ENCODE measurements at regions not wholly inside any gene's neighbourhood (a gene's known extent, or its start where the extent isn't known, plus 50 kb on each side); places are given as distances from the start of the nearest gene placed in this dataset.
A peak's percentile ranks its signal among the peaks of the same experiment; 100 is the strongest.

DNA sequence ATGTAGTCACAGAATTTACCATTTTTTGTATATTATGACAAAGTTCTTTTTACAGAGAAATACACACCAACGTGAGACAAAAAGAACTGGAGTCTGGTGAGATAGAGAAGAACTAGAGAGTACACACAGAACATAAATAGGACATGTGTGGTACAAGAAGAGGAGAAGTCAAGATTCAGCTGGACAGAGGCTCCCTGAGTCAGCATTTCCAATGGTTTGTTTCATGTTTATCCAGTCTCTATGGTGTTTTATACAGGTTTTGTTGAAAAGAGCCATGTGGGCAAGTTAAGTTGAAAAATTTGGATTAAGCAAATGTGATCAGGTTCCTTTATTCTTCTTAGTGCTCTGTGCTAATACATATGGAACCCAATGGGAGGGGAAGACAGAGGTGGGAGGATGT, 105.5 kb upstream of the AKR1E2 start:
- peaks cover 14% of the 10 kb centered on the region for H3K4me1 ChIP-seq (replicated peaks)
- no peak overlapping the region for H3K4me3 ChIP-seq
- H3K27me3 ChIP-seq (replicated peaks): no peaks in the 10 kb centered on the region
- H3K27ac ChIP-seq: no peak overlapping the region
- no peaks in the 10 kb centered on the region for H3K9me3 ChIP-seq (replicated peaks)
- no peaks in the 10 kb centered on the region for H3K36me3 ChIP-seq
- no peak for DNase-seq (ENCODE audit: low read depth in 1 of 2, low spot score in 2 of 2)

DNA sequence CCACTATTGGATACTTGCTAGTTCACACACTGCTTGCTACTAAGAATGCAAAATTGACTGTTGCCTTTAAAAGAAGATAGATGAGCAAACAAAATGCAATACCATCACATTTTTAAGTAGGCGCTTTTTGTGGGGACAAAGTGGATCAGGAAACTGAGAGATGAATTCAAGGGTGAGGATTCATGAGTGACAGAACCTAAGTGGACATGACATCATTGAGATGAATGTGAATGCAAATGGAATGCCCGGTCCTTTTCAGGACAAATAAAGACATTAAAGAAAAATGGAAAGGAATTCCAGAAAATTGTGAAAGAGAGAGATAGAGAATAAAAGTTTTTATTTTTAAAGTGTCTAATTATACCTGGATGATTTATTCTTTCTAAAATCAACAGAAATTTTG, 106.3 kb upstream of the AKR1E2 start:
- Histone ChIP-seq H3K4me1 (replicated peaks) (peaks cover 9% of the 10 kb centered on the region; the same call in 1 of the 2 replicates), H3K9me3 (replicated peaks) (no peaks in the 10 kb centered on the region), H3K4me3 (no peak overlapping the region), H3K27me3 (replicated peaks) (no peaks in the 10 kb centered on the region), H3K36me3 (no peaks in the 10 kb centered on the region), H3K27ac (no peak overlapping the region)
- no peak for DNase-seq (ENCODE audit: low read depth in 1 of 2, low spot score in 2 of 2)

DNA sequence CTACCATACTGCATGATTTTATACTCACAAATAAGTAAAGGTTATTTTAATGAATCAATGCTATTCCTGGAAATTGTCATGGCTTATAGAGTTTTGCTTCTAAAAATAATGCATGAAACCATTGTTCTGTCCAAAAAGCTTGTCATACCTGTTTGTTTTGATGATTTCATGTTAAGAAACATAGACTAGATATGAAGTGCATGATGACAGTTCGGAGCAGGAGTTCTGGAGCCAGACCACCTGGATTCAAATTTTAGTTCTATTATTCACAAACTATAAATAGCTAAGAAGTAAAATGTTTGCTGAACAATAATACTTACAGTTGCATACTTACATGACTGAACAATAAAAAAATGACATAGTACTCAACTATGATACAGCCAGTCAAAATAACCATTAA, 107.0 kb upstream of the AKR1E2 start:
- no peaks in the 10 kb centered on the region for H3K36me3 ChIP-seq
- no peak overlapping the region for H3K27ac ChIP-seq
- no peak for DNase-seq (ENCODE audit: low read depth in 1 of 2, low spot score in 2 of 2)
- peaks cover 9% of the 10 kb centered on the region; the same call in 1 of the 2 replicates for H3K4me1 ChIP-seq (replicated peaks)
- no peaks in the 10 kb centered on the region for H3K9me3 ChIP-seq (replicated peaks)
- H3K4me3 ChIP-seq: no peak overlapping the region
- no peaks in the 10 kb centered on the region for H3K27me3 ChIP-seq (replicated peaks)

DNA sequence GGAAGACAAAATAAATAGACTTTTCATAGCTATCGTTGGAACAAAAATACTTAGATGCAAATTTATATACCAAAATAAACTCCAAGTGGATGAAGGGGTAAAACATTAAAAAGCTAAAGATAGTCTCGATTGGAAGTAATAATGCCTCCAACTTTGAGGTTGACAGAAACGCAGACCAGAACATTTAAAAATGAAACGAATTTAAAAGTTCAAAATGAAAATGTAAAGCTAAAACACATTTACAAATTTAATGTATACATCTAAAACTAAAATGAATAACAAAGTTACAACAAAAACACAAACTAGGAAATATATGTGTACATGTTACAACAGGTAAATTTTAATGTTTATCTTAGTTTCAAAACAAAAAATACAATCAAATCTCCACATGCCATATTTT, 107.5 kb upstream of the AKR1E2 start:
- Histone ChIP-seq H3K4me3 (no peak overlapping the region), H3K4me1 (replicated peaks) (peaks cover 9% of the 10 kb centered on the region; the same call in 1 of the 2 replicates), H3K9me3 (replicated peaks) (no peaks in the 10 kb centered on the region), H3K27ac (no peak overlapping the region), H3K36me3 (no peaks in the 10 kb centered on the region), H3K27me3 (replicated peaks) (no peaks in the 10 kb centered on the region)
- no peak for DNase-seq (ENCODE audit: low read depth in 1 of 2, low spot score in 2 of 2)

DNA sequence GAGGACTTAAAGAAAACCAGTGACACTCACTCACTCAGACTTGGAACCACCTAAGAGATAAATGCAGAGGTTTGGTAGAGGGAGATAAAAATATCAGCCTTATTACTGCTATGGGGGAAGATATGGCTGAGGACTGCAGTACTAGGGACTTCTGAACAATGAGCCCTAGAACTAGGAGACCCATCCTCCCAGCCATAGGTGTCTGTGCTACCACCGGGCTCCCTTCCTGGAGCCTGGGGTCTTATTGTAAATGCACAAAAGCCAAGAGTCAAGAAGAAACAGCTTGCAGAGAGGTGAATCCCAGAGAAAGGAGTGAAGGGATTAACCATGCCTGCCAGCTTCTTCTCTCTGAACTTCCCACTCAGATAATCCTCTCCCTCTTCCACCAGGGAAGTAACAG, 108.3 kb upstream of the AKR1E2 start:
- Histone ChIP-seq H3K27me3 (replicated peaks) (no peaks in the 10 kb centered on the region), H3K36me3 (no peaks in the 10 kb centered on the region), H3K4me1 (replicated peaks) (peaks cover 9% of the 10 kb centered on the region; the same call in 1 of the 2 replicates), H3K4me3 (no peak overlapping the region), H3K9me3 (replicated peaks) (no peaks in the 10 kb centered on the region), H3K27ac (no peak overlapping the region)
- DNase-seq (ENCODE audit: low read depth in 1 of 2, low spot score in 2 of 2): no peak

DNA sequence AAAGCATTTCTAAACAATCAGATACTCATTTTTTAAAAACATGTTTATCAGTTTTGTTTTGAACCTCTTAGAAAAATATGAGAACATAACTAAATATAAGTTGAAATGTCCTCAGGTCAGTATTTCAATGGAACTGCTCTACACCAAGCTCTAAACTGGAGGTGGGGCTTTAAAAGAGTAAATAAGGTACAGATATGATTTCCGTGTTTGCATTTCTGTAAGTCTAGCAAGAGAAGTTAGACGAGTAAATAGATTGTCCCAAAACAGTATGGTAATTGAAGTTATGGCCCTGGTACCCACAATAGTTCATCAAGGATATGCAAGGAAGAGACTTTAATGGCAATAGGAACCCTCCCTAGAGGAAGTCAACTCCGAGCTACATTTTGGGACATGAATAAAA, 115.1 kb upstream of the AKR1E2 start:
- H3K36me3 ChIP-seq: no peaks in the 10 kb centered on the region
- H3K4me1 ChIP-seq (replicated peaks): no peaks in the 10 kb centered on the region
- no peaks in the 10 kb centered on the region for H3K27me3 ChIP-seq (replicated peaks)
- H3K4me3 ChIP-seq: no peak overlapping the region
- H3K27ac ChIP-seq: no peak overlapping the region
- DNase-seq (ENCODE audit: low read depth in 1 of 2, low spot score in 2 of 2): no peak
- no peaks in the 10 kb centered on the region for H3K9me3 ChIP-seq (replicated peaks)

DNA sequence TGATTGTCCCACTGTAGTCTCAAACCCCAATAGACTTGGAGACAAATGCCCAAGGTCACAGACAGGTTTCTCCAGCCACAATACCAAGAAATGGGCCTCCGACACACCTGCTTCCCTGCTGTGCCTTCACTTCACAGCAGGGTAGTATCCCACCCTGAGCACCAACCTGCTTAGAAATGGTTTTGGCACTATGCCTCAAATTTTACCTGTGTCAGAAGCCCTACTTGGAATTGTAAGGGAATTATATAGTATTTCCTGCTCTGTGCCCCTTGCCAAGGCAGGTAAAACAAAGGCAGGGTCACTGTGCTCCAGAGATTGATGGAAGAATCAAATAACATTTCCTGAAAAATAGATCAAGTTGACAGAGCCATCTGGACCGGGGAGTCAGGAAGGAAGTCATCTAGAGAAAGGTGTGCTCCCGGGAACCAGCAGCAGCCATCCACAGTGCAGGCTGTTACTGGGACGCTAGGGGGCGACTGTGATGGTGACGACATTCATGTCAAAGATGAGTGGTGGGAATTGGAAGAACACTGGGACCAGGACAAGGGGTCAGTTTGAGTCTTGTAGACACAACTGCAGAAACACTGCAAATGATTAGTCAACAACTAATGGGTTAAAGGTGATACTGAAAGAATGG, 117.8 kb upstream of the AKR1E2 start:
- Histone ChIP-seq H3K9me3 (replicated peaks) (no peaks in the 10 kb centered on the region), H3K27me3 (replicated peaks) (no peaks in the 10 kb centered on the region), H3K27ac (no peak overlapping the region), H3K4me1 (replicated peaks) (peaks cover 17% of the 10 kb centered on the region), H3K4me3 (no peak overlapping the region), H3K36me3 (no peaks in the 10 kb centered on the region)
- no peak for DNase-seq (ENCODE audit: low read depth in 1 of 2, low spot score in 2 of 2)

DNA sequence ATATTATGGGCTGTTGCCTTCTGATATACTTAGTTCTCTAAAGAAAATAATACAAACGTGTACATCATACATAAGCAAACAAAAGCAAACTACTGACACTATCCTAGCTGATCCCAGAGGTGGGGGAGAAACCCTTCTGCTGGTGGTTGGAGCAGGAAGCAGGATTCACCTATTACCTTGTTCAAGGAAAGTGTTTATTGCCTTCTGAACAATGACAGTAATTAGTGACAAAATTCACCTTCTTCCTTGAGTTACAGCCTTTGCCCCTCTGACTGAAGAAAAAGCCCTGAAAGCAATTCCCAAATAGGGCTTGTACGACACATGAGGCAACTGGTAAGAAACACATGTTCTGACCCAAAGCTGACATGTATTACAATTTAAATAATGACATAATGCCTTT, 118.8 kb upstream of the AKR1E2 start:
- no peaks in the 10 kb centered on the region for H3K27me3 ChIP-seq (replicated peaks)
- H3K4me3 ChIP-seq: no peak overlapping the region
- H3K27ac ChIP-seq: no peak overlapping the region
- no peak for DNase-seq (ENCODE audit: low read depth in 1 of 2, low spot score in 2 of 2)
- H3K36me3 ChIP-seq: no peaks in the 10 kb centered on the region
- H3K9me3 ChIP-seq (replicated peaks): no peaks in the 10 kb centered on the region
- H3K4me1 ChIP-seq (replicated peaks): peaks cover 18% of the 10 kb centered on the region

DNA sequence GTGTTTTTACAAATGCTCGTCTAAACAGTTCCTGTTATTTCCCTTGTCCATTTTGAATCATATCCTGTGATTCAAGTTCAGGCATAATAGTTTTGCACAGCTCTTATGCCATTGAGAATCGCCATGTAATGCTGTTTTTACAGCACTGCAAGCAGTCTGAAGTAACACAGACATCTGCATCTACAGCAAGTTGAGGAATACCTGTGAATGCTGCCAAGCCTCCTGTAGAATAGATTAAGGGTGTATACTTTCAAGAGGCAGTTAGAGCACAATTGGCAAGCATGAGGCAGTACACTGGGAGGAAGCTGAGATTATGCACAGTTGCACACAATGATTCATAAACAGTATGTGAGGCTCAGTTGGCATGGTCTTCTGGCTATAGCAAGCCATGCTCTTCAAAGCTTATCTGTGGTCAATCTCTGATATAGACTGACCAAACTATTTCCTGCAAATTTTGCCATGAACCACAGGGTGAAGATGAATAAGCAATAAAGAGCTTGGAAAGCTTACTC, 121.9 kb upstream of the AKR1E2 start:
- H3K27me3 ChIP-seq (replicated peaks): no peaks in the 10 kb centered on the region
- no peaks in the 10 kb centered on the region for H3K36me3 ChIP-seq
- no peaks in the 10 kb centered on the region for H3K9me3 ChIP-seq (replicated peaks)
- peaks cover 42% of the 10 kb centered on the region for H3K4me1 ChIP-seq (replicated peaks)
- DNase-seq (ENCODE audit: low read depth in 1 of 2, low spot score in 2 of 2): peak; percentile 55 to 72
- no peak overlapping the region for H3K4me3 ChIP-seq
- peak overlapping the region; percentile 73 for H3K27ac ChIP-seq

DNA sequence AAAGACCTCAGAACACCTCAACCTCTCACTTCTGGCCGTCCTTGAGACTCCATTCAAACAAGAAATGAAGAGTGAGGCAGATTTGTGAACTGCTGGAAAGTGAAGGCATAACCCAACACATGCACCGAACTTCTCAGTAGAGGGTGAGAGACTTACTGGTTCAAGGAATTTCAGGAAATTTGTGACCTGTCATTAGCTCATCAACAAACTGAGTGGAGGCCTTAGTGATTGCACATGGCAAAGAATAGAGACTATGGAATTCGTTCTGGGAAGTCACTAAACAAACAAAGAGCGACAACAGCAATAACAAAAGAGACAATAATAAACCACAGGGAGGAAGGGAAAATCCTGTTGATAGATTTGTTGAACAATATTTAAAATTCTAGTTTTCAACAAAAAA, 125.0 kb upstream of the AKR1E2 start:
- no peaks in the 10 kb centered on the region for H3K9me3 ChIP-seq (replicated peaks)
- no peak overlapping the region for H3K4me3 ChIP-seq
- H3K27ac ChIP-seq: peak overlapping the region; percentile 69
- no peaks in the 10 kb centered on the region for H3K36me3 ChIP-seq
- H3K27me3 ChIP-seq (replicated peaks): no peaks in the 10 kb centered on the region
- peak in 1 of 2 experiments; percentile 66 for DNase-seq (ENCODE audit: low read depth in 1 of 2, low spot score in 2 of 2)
- H3K4me1 ChIP-seq (replicated peaks): peaks cover 42% of the 10 kb centered on the region

DNA sequence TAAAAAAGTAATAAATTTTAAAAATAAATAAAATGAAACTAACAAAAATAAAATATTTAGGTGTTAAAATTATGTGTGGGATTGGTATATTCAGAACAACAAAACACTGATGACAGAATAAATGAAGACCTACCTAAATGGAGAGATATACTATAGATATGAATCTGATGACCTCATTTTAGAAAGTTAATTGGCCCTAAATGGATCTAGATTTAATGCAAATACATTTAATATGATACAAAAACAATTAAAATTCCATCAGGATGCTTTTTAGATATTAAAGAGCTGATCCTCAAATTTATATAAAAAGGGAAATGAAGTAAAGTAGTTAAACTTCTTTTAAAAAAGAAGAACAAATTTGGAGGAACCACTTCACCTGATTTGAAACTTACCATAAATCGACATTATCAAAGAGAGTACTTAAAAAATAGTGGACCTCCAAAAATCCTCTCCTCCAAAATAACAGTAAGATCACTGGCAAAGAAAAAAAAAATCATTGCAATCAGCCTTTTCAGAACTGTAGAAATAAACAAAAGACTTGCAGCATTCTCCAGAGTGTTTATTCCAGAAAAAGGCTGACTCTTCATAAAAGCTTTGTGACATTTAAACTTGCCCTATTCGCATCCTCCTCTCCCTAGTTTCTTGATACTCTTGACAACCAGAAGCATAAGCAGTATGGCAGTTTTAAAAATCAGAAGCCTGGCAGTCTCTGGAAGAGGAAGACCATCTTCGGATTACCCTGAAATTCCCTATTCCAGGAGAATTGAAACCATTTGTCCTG, 125.9 kb upstream of the AKR1E2 start:
- no peaks in the 10 kb centered on the region for H3K36me3 ChIP-seq
- H3K4me3 ChIP-seq: no peak overlapping the region
- no peaks in the 10 kb centered on the region for H3K9me3 ChIP-seq (replicated peaks)
- peak overlapping the region; percentile 69 for H3K27ac ChIP-seq
- peaks cover 42% of the 10 kb centered on the region for H3K4me1 ChIP-seq (replicated peaks)
- H3K27me3 ChIP-seq (replicated peaks): no peaks in the 10 kb centered on the region
- peak in 1 of 2 experiments; percentile 34 for DNase-seq (ENCODE audit: low read depth in 1 of 2, low spot score in 2 of 2)

DNA sequence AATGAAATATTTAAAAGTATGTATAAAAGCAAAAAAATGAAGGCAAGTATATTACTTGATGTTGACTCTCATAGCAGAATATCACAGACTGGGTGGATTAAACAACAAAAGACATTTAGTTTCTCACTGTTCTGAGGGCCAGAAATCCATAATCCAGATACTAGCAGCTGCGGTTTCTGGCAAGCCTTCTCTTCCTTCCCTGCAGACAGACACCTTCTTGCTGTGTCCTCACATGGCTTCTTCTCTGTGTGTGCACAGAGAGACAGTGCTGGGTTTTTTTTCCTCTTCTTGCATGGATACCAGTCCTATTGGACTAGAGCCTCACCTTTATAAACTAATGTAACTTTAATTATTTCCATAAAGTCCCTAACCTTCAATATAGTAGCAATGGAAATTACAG, 127.9 kb upstream of the AKR1E2 start:
- H3K9me3 ChIP-seq (replicated peaks): no peaks in the 10 kb centered on the region; the same call in 1 of the 2 replicates
- no peak for DNase-seq (ENCODE audit: low read depth in 1 of 2, low spot score in 2 of 2)
- H3K27me3 ChIP-seq (replicated peaks): no peaks in the 10 kb centered on the region
- H3K4me1 ChIP-seq (replicated peaks): peaks cover 24% of the 10 kb centered on the region
- no peaks in the 10 kb centered on the region for H3K36me3 ChIP-seq
- H3K4me3 ChIP-seq: no peak overlapping the region
- no peak overlapping the region for H3K27ac ChIP-seq

DNA sequence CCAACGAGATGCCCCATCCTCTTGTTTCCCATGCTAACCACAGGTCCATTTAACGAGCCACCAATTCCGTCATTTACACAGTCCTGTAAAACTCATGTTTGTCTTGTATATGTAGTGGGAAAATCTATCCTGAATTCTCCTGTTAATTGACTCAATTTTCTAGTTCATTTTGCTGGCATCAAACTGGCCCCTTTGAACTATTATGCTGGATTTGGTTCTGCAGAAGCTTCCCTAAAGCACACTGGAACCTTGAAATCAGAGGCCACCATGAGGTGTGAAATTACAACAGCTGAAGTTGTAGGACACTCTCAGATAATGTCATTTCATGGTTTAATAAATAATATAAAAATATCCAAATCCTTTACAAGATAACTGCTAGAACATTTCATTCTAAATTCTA, 129.8 kb upstream of the AKR1E2 start:
- H3K27me3 ChIP-seq (replicated peaks): no peaks in the 10 kb centered on the region
- no peaks in the 10 kb centered on the region; the same call in 1 of the 2 replicates for H3K9me3 ChIP-seq (replicated peaks)
- H3K27ac ChIP-seq: no peak overlapping the region
- DNase-seq (ENCODE audit: low read depth in 1 of 2, low spot score in 2 of 2): no peak
- no peak overlapping the region for H3K4me3 ChIP-seq
- H3K36me3 ChIP-seq: no peaks in the 10 kb centered on the region
- H3K4me1 ChIP-seq (replicated peaks): peaks cover 26% of the 10 kb centered on the region

DNA sequence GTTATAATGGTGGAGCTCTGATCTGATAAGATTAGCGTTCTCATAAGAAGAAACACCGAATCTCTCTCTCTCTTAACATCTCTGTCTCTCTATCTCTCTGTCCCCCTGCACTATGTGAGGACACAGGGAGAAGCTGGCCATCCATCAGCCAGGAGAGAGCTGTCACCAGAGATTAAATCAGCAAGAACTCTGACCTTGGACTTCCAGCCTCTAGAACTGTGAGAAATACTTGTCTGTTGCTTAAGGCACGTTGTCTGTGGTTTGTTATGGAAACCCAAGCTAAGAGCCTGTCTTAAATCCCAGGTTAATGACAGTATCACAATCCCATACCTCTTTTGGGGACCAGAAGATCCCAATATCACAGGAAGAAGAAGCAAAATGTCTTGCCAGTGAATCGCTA, 132.0 kb upstream of the AKR1E2 start:
- Histone ChIP-seq H3K27ac (no peak overlapping the region), H3K27me3 (replicated peaks) (no peaks in the 10 kb centered on the region), H3K36me3 (no peaks in the 10 kb centered on the region), H3K4me1 (replicated peaks) (peaks cover 12% of the 10 kb centered on the region), H3K4me3 (no peak overlapping the region), H3K9me3 (replicated peaks) (no peaks in the 10 kb centered on the region; the same call in 1 of the 2 replicates)
- no peak for DNase-seq (ENCODE audit: low read depth in 1 of 2, low spot score in 2 of 2)
